ENCODE measurements at regions not wholly inside any gene's neighbourhood (a gene's known extent, or its start where the extent isn't known, plus 50 kb on each side); places are given as distances from the start of the nearest gene placed in this dataset.
"Not testable (repeated sequence)": the region's sequence is repeated elsewhere in the genome, so short reads cannot be mapped to it uniquely, and the experiment has no call there.

GRCh38 chr2:182638667-182639066 is 77.4 kb upstream of the DNAJC10 start:
- DNase-seq (ENCODE audit: low read depth), result no peak

DNA sequence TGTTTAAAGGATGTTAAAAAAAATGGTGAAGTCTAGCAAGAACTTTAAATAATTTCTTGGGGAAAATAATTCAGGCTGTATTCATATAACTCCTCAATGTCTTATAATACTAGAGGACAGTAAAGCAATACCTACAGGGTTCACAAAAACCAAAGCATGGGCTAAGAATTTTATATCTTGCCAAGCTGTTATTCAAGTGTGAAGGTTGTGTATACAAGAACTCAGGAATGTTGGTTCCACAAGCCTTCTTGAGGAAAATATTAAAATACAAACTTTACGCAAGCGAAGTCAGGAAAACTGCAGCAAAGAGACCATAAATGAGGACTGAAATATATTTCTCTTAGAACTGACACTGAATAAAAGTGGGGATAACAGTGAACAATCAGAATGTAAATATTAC is 76.1 kb upstream of the DNAJC10 start:
- DNase-seq (ENCODE audit: low read depth), result no peak

DNA sequence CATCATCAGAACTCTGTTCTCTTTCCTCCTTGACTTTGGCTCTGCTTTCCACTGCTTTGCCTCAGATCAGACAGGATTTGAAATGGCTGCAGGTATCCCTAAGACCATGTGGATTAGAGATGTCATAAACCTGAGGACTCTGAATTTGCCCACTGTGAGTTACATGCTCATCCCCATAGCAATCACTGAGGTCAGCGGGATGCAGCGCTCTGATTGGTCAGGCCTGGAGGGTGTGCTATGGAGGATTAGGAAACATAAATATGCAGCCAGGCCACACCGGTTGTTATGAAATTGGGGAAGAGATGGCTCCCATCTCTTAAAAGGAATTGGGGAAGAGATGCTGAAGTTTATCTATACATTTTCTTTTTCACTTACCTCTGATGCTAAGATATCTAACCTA is 73.7 kb upstream of the DNAJC10 start:
- no peak for DNase-seq (ENCODE audit: low read depth)

GRCh38 chr2:182646763-182647498 is 69.1 kb upstream of the DNAJC10 start:
- no peak for DNase-seq (ENCODE audit: low read depth)

GRCh38 chr2:182647499-182647787 is 68.6 kb upstream of the DNAJC10 start:
- no peak for DNase-seq (ENCODE audit: low read depth)

GRCh38 chr2:182649316-182649715 is 66.7 kb upstream of the DNAJC10 start:
- no peak for DNase-seq (ENCODE audit: low read depth)

DNA sequence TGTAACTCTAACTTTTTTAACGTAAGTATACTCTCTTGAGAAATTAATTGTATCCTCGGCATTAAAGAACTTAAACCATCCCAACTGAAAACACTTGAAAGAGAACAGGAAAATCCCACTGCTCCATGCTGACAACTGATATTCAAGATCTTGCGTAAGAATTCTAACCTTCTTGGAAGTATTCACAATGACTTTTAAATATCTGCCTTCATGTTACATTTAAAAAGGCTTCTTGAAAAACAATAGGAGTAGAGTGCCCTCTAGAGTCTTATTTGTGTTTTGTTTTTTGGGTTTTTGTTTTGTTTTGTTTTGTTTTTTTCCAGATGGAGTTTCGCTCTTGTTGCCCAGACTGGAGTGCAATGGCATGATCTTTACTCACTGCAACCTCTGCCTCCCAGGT is 65.4 kb upstream of the DNAJC10 start:
- no peak for DNase-seq (ENCODE audit: low read depth)

GRCh38 chr2:182652326-182652725 is 63.7 kb upstream of the DNAJC10 start:
- DNase-seq (ENCODE audit: low read depth), result no peak

- DNase-seq (ENCODE audit: low read depth), result no peak
Measured at GRCh38 chr2:182655750-182656149, 60.3 kb upstream of the DNAJC10 start.

GRCh38 chr2:182664212-182664611 is 51.8 kb upstream of the DNAJC10 start:
- no peak for DNase-seq (ENCODE audit: low read depth)

GRCh38 chr2:182665500-182665899 is 50.6 kb upstream of the DNAJC10 start:
- DNase-seq (ENCODE audit: low read depth), result not testable (repeated sequence)
